Fibroblast of villous mesenchyme (primary cell): ENCODE measurements at regions not wholly inside any gene's neighbourhood (a gene's known extent, or its start where the extent isn't known, plus 50 kb on each side); places are given as distances from the start of the nearest gene placed in this dataset.

Experiments
- DNase-seq: peaks from one replicate; pipeline ENCODE4 v3.0.0-alpha.2; 2010; ENCODE audit warnings: low read depth
- H3K4me3 ChIP-seq: 2 replicates; pipeline ENCODE4 v1.5.1; 2011; ENCODE audit warnings: low read depth, mild to moderate bottlenecking, low read length
- TF ChIP-seq, protein P1 (sequence below): IDR thresholded peaks from 2 replicates; pipeline ENCODE4 v1.5.1; 2012; ENCODE audit warnings: low read depth, mild to moderate bottlenecking, low read length; ENCODE audit not compliant: insufficient read depth

DNA sequence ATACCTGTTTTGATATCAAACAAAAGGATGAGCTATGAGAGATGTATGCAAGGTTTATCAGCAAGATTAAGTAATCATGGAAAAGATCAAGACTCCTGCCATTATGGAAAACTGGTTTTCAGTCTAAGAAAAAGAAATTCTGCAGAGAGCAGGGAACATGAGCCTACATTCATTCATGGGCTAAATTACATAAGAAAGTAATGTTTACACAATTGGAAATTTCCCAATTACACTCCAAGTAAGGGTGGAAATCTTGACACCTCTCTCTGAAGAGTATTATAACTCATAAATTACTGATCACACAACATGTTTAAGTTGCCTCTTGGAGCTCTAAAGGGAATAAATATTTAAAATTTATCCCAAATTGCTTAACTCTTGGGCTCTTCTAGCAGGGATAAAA lies 206.2 kb downstream of the SLC6A15 start:
- DNase-seq: no peak
- H3K4me3 ChIP-seq: no peak overlapping the region
- TF ChIP-seq, protein P1, sequence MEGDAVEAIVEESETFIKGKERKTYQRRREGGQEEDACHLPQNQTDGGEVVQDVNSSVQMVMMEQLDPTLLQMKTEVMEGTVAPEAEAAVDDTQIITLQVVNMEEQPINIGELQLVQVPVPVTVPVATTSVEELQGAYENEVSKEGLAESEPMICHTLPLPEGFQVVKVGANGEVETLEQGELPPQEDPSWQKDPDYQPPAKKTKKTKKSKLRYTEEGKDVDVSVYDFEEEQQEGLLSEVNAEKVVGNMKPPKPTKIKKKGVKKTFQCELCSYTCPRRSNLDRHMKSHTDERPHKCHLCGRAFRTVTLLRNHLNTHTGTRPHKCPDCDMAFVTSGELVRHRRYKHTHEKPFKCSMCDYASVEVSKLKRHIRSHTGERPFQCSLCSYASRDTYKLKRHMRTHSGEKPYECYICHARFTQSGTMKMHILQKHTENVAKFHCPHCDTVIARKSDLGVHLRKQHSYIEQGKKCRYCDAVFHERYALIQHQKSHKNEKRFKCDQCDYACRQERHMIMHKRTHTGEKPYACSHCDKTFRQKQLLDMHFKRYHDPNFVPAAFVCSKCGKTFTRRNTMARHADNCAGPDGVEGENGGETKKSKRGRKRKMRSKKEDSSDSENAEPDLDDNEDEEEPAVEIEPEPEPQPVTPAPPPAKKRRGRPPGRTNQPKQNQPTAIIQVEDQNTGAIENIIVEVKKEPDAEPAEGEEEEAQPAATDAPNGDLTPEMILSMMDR: no peak

DNA sequence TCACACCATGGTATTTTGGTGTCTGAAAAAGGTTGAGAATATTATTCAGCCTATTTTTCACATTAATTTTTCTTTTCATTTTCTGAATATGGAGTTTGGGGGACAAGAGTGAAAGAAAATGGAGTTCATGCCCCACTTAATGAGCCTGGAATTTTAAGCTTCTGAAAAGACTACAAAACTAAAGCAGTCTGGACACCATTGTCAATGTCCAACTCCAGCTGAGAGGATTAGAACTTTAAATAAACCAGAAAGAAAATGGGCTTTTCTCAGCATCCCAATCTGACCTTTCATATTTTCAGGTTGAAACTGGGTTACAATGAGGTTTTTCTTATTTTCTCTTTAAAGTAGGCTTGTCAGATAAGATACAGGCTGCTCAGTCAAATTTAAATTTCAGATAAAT lies 207.7 kb downstream of the SLC6A15 start:
- TF ChIP-seq, protein P1: no peak
- no peak for DNase-seq
- no peak overlapping the region for H3K4me3 ChIP-seq

DNA sequence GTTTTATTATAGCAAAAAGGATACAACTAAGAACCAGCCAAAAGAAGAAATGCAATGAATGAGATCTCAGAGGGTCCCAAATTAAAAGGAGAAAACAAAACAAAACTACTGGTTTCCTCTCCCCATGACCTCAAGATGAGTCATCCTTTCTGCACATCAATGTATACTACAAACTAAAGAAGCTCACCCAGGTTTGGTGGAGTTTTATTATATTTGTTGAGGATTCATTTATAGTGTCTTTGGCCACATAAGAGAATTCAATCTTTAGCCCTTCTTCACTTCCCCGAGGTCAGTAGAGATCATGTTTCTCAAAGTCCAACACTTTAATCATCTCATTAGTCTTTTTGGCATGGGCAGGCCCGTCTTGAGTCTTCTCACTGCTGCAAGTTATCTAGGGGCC lies 210.6 kb downstream of the SLC6A15 start:
- TF ChIP-seq, protein P1: no peak
- H3K4me3 ChIP-seq: no peak overlapping the region
- no peak for DNase-seq

DNA sequence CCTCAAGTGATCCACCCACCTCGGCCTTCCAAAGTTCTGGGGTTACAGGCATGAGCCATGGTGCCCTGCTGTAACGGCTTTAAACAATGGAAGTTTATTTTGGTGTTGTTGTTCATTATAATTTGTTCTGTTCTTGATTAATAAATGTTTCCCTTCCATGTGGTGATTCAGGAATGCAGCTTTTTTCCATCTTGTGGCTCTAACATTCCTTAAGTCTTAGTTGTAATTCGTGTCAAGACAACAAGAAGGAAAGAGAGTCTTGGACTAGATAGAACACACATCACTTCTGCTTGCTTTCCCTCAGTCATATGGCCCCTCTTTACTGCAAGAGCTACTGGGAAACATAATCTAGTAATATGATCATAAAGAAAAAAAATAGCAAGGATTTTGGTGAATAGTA lies 211.6 kb downstream of the SLC6A15 start:
- TF ChIP-seq, protein P1: no peak
- no peak overlapping the region for H3K4me3 ChIP-seq
- DNase-seq: peak; percentile 6

DNA sequence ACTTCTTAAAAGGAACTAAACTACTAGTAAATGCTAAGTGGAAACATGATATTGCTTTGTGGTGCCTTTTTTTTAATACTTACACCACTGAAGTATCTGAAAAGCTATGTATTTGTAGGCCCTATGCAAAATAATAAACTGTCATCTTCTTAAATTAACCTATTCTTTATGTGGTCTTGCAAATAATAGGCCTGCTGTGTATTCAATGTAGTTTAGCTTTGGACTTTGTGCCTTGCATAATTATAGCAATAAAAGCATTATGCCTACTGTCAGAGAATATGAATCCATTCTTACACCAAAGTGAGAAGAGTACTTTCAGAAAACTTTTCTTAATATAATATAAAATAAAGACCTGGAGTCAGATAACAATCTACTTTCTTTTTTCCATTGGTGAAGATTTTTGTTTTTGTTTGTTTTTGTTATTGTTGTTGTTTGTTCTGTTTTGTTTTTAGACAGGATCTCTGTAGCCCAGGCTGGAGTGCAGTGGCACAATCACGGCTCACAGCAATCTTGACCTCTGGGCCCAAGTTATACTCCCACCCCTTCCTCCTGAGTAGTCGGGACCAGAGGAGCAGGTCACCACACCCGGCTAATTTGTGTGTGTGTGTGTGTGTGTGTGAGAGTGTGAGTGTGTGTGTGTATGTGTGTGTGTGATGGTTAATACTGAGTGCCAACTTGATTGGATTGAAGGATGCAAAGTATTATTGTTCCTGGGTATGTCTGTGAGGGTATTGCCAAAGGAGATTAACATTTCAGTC lies 213.8 kb downstream of the SLC6A15 start:
- TF ChIP-seq, protein P1: no peak
- no peak for DNase-seq
- no peak overlapping the region for H3K4me3 ChIP-seq

DNA sequence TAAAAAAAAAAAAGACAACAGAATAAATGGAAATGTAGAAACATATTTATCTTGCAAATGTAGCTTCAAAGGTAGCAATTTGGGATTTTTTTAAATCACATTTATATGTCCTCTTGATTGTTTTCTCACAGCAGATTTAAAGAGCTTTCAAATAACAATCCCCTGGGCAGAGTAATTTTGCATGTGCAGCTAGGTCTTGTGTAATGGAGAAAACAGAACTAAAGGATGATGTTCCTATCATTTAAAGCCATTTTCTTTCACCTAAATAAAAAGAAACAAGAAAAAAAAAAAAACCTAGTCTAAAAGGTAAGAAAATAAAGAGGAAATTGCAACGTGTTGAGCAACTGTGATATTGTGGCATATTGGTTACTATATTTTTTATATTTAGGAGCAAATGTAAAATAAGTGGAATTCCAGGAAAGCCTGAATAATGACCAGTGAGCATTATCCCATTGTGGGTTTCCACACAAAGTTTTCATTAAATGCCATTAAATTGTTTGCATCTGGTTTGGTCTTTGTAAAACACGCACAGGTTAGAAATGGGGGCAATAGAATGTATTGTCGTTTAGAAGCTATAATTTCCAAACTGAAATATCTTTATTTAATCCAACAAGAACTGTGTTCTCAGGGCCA lies 215.6 kb downstream of the SLC6A15 start:
- no peak for DNase-seq
- TF ChIP-seq, protein P1: no peak
- H3K4me3 ChIP-seq: no peak overlapping the region
